ENCODE measurements at regions not wholly inside any gene's neighbourhood (a gene's known extent, or its start where the extent isn't known, plus 50 kb on each side); places are given as distances from the start of the nearest gene placed in this dataset.

GRCh38 chr11:110038201-110038600 is 55.0 kb upstream of the ZC3H12C start:
- TF ChIP-seq GATA2 (IDR thresholded peaks at IDR 0.05; ENCODE audit: low read depth, low read length) = no peak
- TF ChIP-seq GATA3 (IDR thresholded peaks at IDR 0.05; ENCODE audit: low read depth, low read length) = no peak

All from SH-SY5Y (cell line).